NT2/D1 (cell line): ENCODE measurements at regions not wholly inside any gene's neighbourhood (a gene's known extent, or its start where the extent isn't known, plus 50 kb on each side); places are given as distances from the start of the nearest gene placed in this dataset.

Experiments used
- SUZ12 ChIP-seq: IDR thresholded peaks from 2 replicates; pipeline ENCODE4 v1.6.1; 2011; ENCODE audit not compliant: insufficient read length, insufficient read depth; ENCODE audit errors: extremely low read depth
- YY1 ChIP-seq: IDR thresholded peaks from 2 replicates; pipeline ENCODE4 v1.6.1; 2011; ENCODE audit not compliant: insufficient read length, insufficient read depth
- ZNF274 ChIP-seq: IDR thresholded peaks from 2 replicates; pipeline ENCODE4 v1.6.1; 2011; ENCODE audit warnings: mild to moderate bottlenecking, low read depth, low read length

GRCh38 chr3:82839871-82840270 is 1078.4 kb upstream of the GBE1 start:
- TF ChIP-seq YY1 (no peak), ZNF274 (no peak), SUZ12 (no peak)
